Smooth muscle cell (in vitro differentiated cells): ENCODE measurements at regions not wholly inside any gene's neighbourhood (a gene's known extent, or its start where the extent isn't known, plus 50 kb on each side); places are given as distances from the start of the nearest gene placed in this dataset.
A peak's percentile ranks its signal among the peaks of the same experiment; 100 is the strongest.

Experiments used
- DNase-seq: peaks from one replicate; lab custom pipeline; 2025; ENCODE audit not compliant: unreplicated experiment; lab: John Stamatoyannopoulos, UW
- H2AFZ ChIP-seq: fragments of 200-600 bp; sonication (generic); 2 replicates; pipeline ENCODE4 v1.6.0; 2016; ENCODE audit warnings: antibody characterized with exemption, low read depth, mild to moderate bottlenecking
- H3F3A ChIP-seq: fragments of 200-600 bp; sonication (generic); 2 replicates; pipeline ENCODE4 v1.6.0; 2017; ENCODE audit warnings: antibody characterized with exemption, low read depth
- H3K27ac ChIP-seq: fragments of 200-600 bp; sonication (generic); 2 replicates; pipeline ENCODE4 v1.5.1; 2016; ENCODE audit warnings: low read depth, mild to moderate bottlenecking
- H3K27me3 ChIP-seq: fragments of 200-600 bp; sonication (generic); 2 replicates; pipeline ENCODE4 v1.6.1; 2016; ENCODE audit warnings: low read depth, mild to moderate bottlenecking
- H3K36me3 ChIP-seq: fragments of 200-600 bp; sonication (generic); 2 replicates; pipeline ENCODE4 v1.5.1; 2016; ENCODE audit warnings: low read depth
- H3K4me1 ChIP-seq: fragments of 200-600 bp; sonication (generic); 2 replicates; pipeline ENCODE4 v1.5.1; 2016; ENCODE audit warnings: low read depth
- H3K4me2 ChIP-seq: fragments of 200-600 bp; sonication (generic); 2 replicates; pipeline ENCODE4 v1.6.0; 2016; ENCODE audit warnings: mild to moderate bottlenecking
- H3K4me3 ChIP-seq: fragments of 200-600 bp; sonication (generic); 2 replicates; pipeline ENCODE4 v1.5.1; 2016; ENCODE audit warnings: mild to moderate bottlenecking
- H3K79me2 ChIP-seq: fragments of 200-600 bp; sonication (generic); 2 replicates; pipeline ENCODE4 v1.6.0; 2016; ENCODE audit warnings: low read depth, mild to moderate bottlenecking
- H3K9ac ChIP-seq: fragments of 200-600 bp; sonication (generic); 2 replicates; pipeline ENCODE4 v1.6.0; 2016; ENCODE audit warnings: low read depth
- H3K9me3 ChIP-seq: fragments of 200-600 bp; sonication (generic); replicated peaks from 2 replicates; pipeline ENCODE4 v1.5.1; 2016; ENCODE audit warnings: low read depth
- H4K20me1 ChIP-seq: fragments of 200-600 bp; sonication (generic); 2 replicates; pipeline ENCODE4 v1.6.0; 2016; ENCODE audit warnings: low read depth
- CTCF ChIP-seq: fragments of 200-600 bp; sonication (generic); IDR thresholded peaks from 2 replicates; pipeline ENCODE4 v1.5.1; 2017; ENCODE audit warnings: borderline replicate concordance, mild to moderate bottlenecking, antibody characterized with exemption; ENCODE audit not compliant: insufficient read depth, poor library complexity, severe bottlenecking
- WGBS: methylation state at CpG from one replicate; pipeline ENCODE4 v1.1.7; 2016; ENCODE audit warnings: low lambda C conversion rate; 5-methylcytosine and 5-hydroxymethylcytosine counted together

GRCh38 chr1:234709473-234710228, 99.7 kb upstream of the IRF2BP2 start:
- no peaks in the 10 kb centered on the region for H4K20me1 ChIP-seq
- H3K36me3 ChIP-seq, result no peaks in the 10 kb centered on the region
- H3K4me1 ChIP-seq, result no peaks in the 10 kb centered on the region
- H3K27ac ChIP-seq, result peak overlapping the region; percentile 46
- no peak overlapping the region for H3K9ac ChIP-seq
- WGBS, result 82% methylated on average over 14 of the region's 14 CpGs
- no peak overlapping the region for H2AFZ ChIP-seq
- DNase-seq, result no peak
- H3K4me2 ChIP-seq, result no peak overlapping the region
- H3K4me3 ChIP-seq, result no peak overlapping the region
- H3K27me3 ChIP-seq, result no peaks in the 10 kb centered on the region
- no peak for TF ChIP-seq CTCF
- no peaks in the 10 kb centered on the region for H3K9me3 ChIP-seq
- peaks cover 13% of the 10 kb centered on the region for H3F3A ChIP-seq
- no peaks in the 10 kb centered on the region for H3K79me2 ChIP-seq

GRCh38 chr1:234708700-234709395, 98.9 kb upstream of the IRF2BP2 start:
- TF ChIP-seq CTCF, result no peak
- peaks cover 13% of the 10 kb centered on the region for H3F3A ChIP-seq
- peak overlapping the region; percentile 46 for H3K27ac ChIP-seq
- H4K20me1 ChIP-seq, result no peaks in the 10 kb centered on the region
- no peaks in the 10 kb centered on the region for H3K36me3 ChIP-seq
- no peaks in the 10 kb centered on the region for H3K79me2 ChIP-seq
- 65% methylated on average over 9 of the region's 9 CpGs for WGBS
- DNase-seq, result no peak
- H3K4me1 ChIP-seq, result no peaks in the 10 kb centered on the region
- H2AFZ ChIP-seq, result no peak overlapping the region
- H3K27me3 ChIP-seq, result no peaks in the 10 kb centered on the region
- H3K9ac ChIP-seq, result no peak overlapping the region
- no peaks in the 10 kb centered on the region for H3K9me3 ChIP-seq
- H3K4me3 ChIP-seq, result no peak overlapping the region
- no peak overlapping the region for H3K4me2 ChIP-seq

GRCh38 chr1:234707641-234708040, 97.7 kb upstream of the IRF2BP2 start:
- Histone ChIP-seq H3K9ac (no peak overlapping the region), H3F3A (peaks cover 13% of the 10 kb centered on the region), H3K4me1 (no peaks in the 10 kb centered on the region), H3K27ac (no peak overlapping the region), H2AFZ (no peak overlapping the region), H3K9me3 (no peaks in the 10 kb centered on the region), H3K27me3 (no peaks in the 10 kb centered on the region), H3K4me2 (no peak overlapping the region), H3K4me3 (no peak overlapping the region), H3K79me2 (no peaks in the 10 kb centered on the region), H3K36me3 (no peaks in the 10 kb centered on the region), H4K20me1 (no peaks in the 10 kb centered on the region)
- no peak for DNase-seq
- 100% methylated on average over 1 of the region's 1 CpG for WGBS
- no peak for TF ChIP-seq CTCF
